Vagina (tissue), 2 donors: ENCODE measurements at regions not wholly inside any gene's neighbourhood (a gene's known extent, or its start where the extent isn't known, plus 50 kb on each side); places are given as distances from the start of the nearest gene placed in this dataset.
"Not testable (repeated sequence)": the region's sequence is repeated elsewhere in the genome, so short reads cannot be mapped to it uniquely, and the experiment has no call there.

Experiments used
- DNase-seq, 2 donors: peaks; one replicate each; pipeline ENCODE4 v3.0.0-alpha.2; 2017; ENCODE audit errors: extremely low spot score in 2 of 2
- H3K27ac ChIP-seq: fragments of 200-600 bp; sonication (generic); one replicate; pipeline ENCODE4 v1.5.1; 2019
- H3K27me3 ChIP-seq: fragments of 200-600 bp; sonication (generic); one replicate; pipeline ENCODE4 v1.5.1; 2019
- H3K36me3 ChIP-seq, 2 donors: fragments of 200-600 bp; sonication (generic); one replicate each; pipeline ENCODE4 v1.5.1; 2017 to 2019
- H3K4me1 ChIP-seq: fragments of 200-600 bp; sonication (generic); one replicate; pipeline ENCODE4 v1.5.1; 2019
- H3K4me3 ChIP-seq, 2 donors: fragments of 200-600 bp; sonication (generic); 1 replicate in 1 of 2; 2 replicates in 1 of 2; pipeline ENCODE4 v1.5.1; 2016 to 2019
- H3K9me3 ChIP-seq: fragments of 200-600 bp; sonication (generic); one replicate; pipeline ENCODE4 v1.5.1; 2019
- POLR2AphosphoS5 ChIP-seq, 2 donors: sonication (generic); formaldehyde crosslinking; IDR thresholded peaks; one replicate each; pipeline ENCODE4 v1.9.0; 2017; ENCODE audit warnings: antibody characterized with exemption in 2 of 2, mild to moderate bottlenecking in 2 of 2, low read depth in 1 of 2; ENCODE audit not compliant: insufficient read depth in 1 of 2
- intact Hi-C: fragments of 100-400 bp; cut with DNase I; formaldehyde crosslinking; loops from one replicate; pipeline ENCODE4 v1.15.1; 2023

DNA sequence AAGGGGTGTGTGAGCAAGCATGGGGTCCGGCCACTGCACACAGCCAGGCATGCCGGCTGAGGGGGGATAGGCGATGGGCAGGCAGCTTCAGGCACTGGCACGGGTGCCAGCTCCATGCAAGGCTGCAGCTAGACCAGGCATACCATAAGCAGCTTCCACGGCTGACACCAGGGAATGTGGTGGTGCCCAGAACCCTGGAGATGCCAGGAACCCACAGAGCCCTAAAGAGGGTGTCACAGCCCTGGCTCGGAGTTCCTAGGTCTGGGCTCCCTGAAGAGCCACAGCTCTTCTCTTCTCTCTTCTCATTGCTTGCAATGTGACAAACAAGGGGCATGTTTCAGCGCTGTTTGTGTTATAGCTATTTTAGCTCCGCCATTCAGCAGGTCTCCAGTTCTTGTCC lies 442.5 kb downstream of the SPATA31A1 start:
- H3K9me3 ChIP-seq, intact Hi-C loops, H3K36me3 ChIP-seq, DNase-seq, H3K4me1 ChIP-seq, H3K27me3 ChIP-seq, H3K27ac ChIP-seq, H3K4me3 ChIP-seq: not testable (repeated sequence)

DNA sequence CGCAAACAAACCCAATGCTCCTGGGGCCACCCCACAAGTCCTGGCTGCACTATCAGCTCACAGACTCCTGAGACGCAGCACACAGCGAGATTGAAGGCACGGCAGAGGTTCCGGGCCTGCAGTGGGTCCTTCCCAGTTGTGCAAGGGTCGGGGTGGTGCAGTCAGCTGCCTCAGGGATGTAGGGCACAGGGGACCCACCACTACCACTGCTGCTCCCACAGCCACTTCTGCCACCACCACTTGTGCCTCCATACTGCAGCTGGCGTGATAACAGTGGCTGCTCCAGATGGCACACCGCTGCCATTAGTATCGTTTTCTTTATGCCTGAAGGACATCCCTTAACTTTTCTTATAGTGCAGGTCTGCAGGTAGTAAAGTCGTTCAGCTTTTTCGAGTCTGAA lies 443.8 kb downstream of the SPATA31A1 start:
- H3K4me1 ChIP-seq, H3K9me3 ChIP-seq, DNase-seq, H3K27me3 ChIP-seq, H3K4me3 ChIP-seq, H3K27ac ChIP-seq, intact Hi-C loops, H3K36me3 ChIP-seq: not testable (repeated sequence)

DNA sequence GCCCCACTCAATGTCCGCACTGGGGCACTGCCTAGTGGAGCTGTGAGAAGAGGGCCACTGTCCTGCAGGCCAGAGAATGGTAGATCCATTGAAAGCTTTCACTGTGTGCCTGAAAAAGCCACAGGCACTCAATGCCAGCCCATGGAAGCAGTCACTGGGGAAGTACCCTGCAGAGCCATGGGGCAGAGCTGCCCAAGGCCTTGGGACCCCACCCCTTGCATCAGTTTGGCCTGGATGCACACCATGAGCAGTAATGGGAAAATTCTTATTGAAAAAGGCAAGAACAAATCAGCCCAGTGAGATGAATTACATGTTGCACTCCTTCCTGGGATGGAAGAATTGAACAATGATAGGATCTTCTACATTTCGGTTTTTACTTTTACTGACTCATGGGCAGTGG lies 447.1 kb downstream of the SPATA31A1 start:
- intact Hi-C loops, H3K9me3 ChIP-seq, H3K4me1 ChIP-seq, H3K36me3 ChIP-seq, H3K4me3 ChIP-seq, H3K27ac ChIP-seq, H3K27me3 ChIP-seq, DNase-seq: not testable (repeated sequence)

DNA sequence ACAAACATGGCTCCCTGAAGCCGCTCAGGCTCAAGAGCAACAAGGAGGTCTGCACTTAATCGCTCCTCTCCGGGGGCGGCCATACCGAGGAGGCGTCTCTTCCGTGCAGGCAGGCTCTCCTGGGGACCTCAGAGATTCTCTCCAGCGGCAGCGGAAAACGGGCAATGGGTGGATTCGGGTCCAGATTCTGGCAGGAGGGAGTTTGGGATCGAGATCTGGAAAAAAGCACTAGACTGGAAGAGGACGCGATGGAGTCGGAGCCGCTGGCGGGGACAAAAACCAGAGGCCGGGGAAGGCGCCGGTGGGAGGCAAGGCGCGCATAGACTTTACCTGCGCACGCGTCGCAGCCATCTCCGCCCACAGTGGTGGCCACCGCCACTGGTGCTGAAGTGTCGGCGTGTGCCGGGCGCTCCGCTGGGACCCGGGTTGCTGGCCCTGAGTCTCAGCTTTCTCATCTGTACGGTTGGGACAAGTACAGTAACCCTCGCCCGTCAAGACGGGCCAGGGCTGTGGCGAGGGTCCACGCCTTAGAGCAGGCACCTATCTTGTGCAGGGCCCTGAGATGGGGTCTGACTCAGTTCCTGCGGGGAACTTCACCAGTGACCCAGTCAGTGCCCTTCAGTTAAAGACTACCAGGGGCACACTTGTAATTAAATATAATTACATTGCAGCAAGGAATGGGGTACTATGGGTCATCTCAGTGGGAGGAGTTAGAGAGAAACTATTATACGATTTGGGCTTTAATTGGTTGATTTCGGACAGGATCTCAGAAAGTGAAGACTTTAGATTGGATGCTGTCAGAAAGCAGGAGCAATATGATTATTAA lies 454.1 kb downstream of the SPATA31A1 start:
- intact Hi-C loops, H3K36me3 ChIP-seq, H3K27ac ChIP-seq, DNase-seq, H3K4me1 ChIP-seq, H3K9me3 ChIP-seq, H3K27me3 ChIP-seq: not testable (repeated sequence)
- H3K4me3 ChIP-seq = peak overlapping the region; percentile 43 to 69
- peak; percentile 42 to 59 for TF ChIP-seq POLR2AphosphoS5 (IDR thresholded peaks at IDR 0.05; ENCODE audit: insufficient read depth in 1 of 2, low read depth in 1 of 2)

DNA sequence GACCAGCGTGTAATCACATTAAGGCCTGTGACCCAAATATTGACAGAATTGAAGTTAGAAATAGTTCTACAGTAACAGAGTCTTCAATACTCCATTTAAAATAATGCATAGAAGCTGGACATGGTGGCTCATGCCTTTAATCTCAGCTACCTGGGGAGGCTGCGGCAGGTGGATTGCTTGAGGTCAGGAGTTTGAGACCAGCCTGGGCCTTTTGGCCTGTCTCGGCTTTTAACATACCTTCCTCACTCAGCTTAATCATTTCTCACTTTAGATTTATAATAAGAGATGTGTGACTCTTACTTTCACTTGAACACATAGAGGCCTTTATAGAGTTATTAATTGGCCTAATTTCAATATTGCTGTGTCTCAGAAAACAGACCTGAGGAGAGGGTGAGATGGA lies 454.9 kb downstream of the SPATA31A1 start:
- H3K4me3 ChIP-seq, H3K36me3 ChIP-seq, H3K4me1 ChIP-seq, H3K27me3 ChIP-seq, intact Hi-C loops, H3K27ac ChIP-seq, H3K9me3 ChIP-seq, DNase-seq: not testable (repeated sequence)

DNA sequence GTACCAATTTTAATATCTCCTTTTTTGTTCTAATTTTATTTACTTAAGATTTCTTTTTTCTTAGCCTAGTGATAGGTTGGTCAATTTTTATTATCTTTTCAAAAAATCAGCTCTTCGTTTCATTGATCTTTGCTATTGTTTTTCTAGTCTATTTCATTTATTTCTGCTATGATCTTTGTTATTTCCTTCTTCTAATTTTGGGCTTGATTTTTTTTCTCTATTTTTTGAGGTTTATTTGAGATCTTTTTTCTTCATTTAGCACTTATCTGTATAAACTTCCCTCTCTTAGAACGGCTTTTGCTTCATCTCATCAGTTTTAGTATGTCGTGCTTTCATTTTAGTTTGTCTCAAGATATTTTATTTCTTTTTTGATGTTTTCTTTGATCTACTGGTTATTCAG lies 456.1 kb downstream of the SPATA31A1 start:
- H3K27me3 ChIP-seq, H3K4me3 ChIP-seq, H3K9me3 ChIP-seq, DNase-seq, H3K36me3 ChIP-seq, H3K4me1 ChIP-seq, H3K27ac ChIP-seq, intact Hi-C loops: not testable (repeated sequence)

DNA sequence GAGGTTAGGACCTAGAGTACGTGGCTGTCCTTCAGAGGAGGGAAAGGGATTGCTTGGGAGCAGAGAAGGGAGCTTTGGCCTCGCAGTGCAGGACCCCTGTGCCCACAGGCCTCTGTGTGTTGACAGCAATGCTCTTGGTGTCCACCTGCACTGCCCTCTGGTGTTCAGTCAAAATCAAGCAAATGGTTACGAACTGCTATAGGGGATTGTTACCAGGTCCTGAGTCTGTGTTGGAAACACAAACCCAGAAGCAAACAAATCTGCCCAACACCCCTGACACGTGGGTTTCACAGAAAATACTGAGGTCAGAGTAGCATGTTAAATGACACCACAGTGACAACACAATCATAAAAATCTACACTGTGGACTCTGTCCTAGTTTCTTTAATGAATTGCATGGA lies 473.0 kb downstream of the SPATA31A1 start:
- H3K9me3 ChIP-seq, H3K4me1 ChIP-seq, H3K4me3 ChIP-seq, H3K36me3 ChIP-seq, H3K27me3 ChIP-seq, intact Hi-C loops, H3K27ac ChIP-seq, DNase-seq: not testable (repeated sequence)
